BLaER1 (cell line): ENCODE measurements at regions not wholly inside any gene's neighbourhood (a gene's known extent, or its start where the extent isn't known, plus 50 kb on each side); places are given as distances from the start of the nearest gene placed in this dataset.

Source experiments
- H3K27ac ChIP-seq: shearing (Covaris generic); formaldehyde crosslinking; 2 replicates; pipeline ENCODE4 v1.8.1; 2022
- H3K27me3 ChIP-seq: shearing (Covaris generic); formaldehyde crosslinking; 2 replicates; pipeline ENCODE4 v1.8.1; 2022
- H3K36me3 ChIP-seq: shearing (Covaris generic); formaldehyde crosslinking; 2 replicates; pipeline ENCODE4 v1.8.1; 2022
- H3K4me1 ChIP-seq: shearing (Covaris generic); formaldehyde crosslinking; 2 replicates; pipeline ENCODE4 v1.8.1; 2022
- H3K4me2 ChIP-seq: shearing (Covaris generic); formaldehyde crosslinking; 2 replicates; pipeline ENCODE4 v1.8.1; 2022
- H3K4me3 ChIP-seq: shearing (Covaris generic); formaldehyde crosslinking; 2 replicates; pipeline ENCODE4 v1.8.1; 2022
- H3K9ac ChIP-seq: shearing (Covaris generic); formaldehyde crosslinking; 2 replicates; pipeline ENCODE4 v1.8.1; 2022
- H3K9me3 ChIP-seq: shearing (Covaris generic); formaldehyde crosslinking; 2 replicates; pipeline ENCODE4 v1.8.1; 2022
- H4K20me1 ChIP-seq: shearing (Covaris generic); formaldehyde crosslinking; 2 replicates; pipeline ENCODE4 v1.8.1; 2022
- Cebpa-rat ChIP-seq: shearing (Covaris generic); IDR thresholded peaks from 2 replicates; pipeline ENCODE4 v1.8.1; 2022

DNA sequence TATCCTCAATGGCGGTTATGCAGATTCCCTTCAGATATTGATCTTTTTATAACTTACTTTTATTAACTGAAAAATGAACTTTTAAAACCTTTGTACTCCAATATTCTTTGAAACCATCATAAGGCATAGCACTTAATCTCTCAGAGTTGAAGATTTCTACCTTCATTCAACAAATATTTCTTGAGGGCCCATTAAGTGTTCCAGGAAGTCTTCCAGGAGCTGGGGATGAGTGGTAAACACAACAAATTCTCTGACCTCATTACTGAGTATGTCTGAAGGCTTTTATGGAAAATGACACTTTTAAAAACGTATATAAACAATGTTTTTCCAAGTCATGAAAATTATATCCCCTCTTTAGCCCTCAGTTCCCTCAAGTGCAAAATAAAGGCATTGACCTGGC is 575.3 kb upstream of the IL12A start:
- Histone ChIP-seq H3K27me3 (no peaks in the 10 kb centered on the region), H3K4me2 (no peak overlapping the region), H3K9me3 (peaks cover 7% of the 10 kb centered on the region), H4K20me1 (no peaks in the 10 kb centered on the region), H3K4me1 (no peaks in the 10 kb centered on the region), H3K36me3 (no peaks in the 10 kb centered on the region), H3K9ac (no peak overlapping the region), H3K27ac (no peak overlapping the region), H3K4me3 (no peak overlapping the region)
- TF ChIP-seq Cebpa-rat: no peak

GRCh38 chr3:159416856-159417255 is 571.8 kb upstream of the IL12A start:
- H4K20me1 ChIP-seq: no peaks in the 10 kb centered on the region
- H3K27me3 ChIP-seq: no peaks in the 10 kb centered on the region
- H3K27ac ChIP-seq: no peak overlapping the region
- H3K9ac ChIP-seq: no peak overlapping the region
- no peak overlapping the region for H3K4me2 ChIP-seq
- H3K9me3 ChIP-seq: no peaks in the 10 kb centered on the region
- no peaks in the 10 kb centered on the region for H3K36me3 ChIP-seq
- no peaks in the 10 kb centered on the region for H3K4me1 ChIP-seq
- no peak overlapping the region for H3K4me3 ChIP-seq
- TF ChIP-seq Cebpa-rat: no peak

DNA sequence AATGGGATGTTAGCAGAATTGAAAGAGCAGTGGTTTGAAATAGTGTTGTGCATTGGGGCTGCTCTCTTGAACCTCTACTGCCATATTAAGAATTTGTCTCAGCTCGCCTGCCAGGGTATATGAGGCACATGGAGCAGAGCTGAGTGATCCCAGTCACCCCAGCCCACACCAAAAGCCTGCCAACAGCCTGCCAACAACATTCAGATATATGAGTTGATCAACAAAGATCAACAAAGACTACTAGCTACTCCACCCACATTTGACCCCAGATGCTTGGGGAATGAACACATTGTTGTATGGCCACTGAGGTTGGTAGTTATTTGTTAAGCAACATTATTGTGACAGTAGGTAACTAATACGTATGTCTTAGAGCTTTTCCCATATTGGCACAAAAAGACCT is 570.9 kb upstream of the IL12A start:
- no peaks in the 10 kb centered on the region for H4K20me1 ChIP-seq
- H3K36me3 ChIP-seq: no peaks in the 10 kb centered on the region
- no peak overlapping the region for H3K4me2 ChIP-seq
- no peaks in the 10 kb centered on the region for H3K9me3 ChIP-seq
- no peak overlapping the region for H3K9ac ChIP-seq
- no peak overlapping the region for H3K27ac ChIP-seq
- no peak overlapping the region for H3K4me3 ChIP-seq
- H3K4me1 ChIP-seq: no peaks in the 10 kb centered on the region
- H3K27me3 ChIP-seq: no peaks in the 10 kb centered on the region
- no peak for TF ChIP-seq Cebpa-rat

DNA sequence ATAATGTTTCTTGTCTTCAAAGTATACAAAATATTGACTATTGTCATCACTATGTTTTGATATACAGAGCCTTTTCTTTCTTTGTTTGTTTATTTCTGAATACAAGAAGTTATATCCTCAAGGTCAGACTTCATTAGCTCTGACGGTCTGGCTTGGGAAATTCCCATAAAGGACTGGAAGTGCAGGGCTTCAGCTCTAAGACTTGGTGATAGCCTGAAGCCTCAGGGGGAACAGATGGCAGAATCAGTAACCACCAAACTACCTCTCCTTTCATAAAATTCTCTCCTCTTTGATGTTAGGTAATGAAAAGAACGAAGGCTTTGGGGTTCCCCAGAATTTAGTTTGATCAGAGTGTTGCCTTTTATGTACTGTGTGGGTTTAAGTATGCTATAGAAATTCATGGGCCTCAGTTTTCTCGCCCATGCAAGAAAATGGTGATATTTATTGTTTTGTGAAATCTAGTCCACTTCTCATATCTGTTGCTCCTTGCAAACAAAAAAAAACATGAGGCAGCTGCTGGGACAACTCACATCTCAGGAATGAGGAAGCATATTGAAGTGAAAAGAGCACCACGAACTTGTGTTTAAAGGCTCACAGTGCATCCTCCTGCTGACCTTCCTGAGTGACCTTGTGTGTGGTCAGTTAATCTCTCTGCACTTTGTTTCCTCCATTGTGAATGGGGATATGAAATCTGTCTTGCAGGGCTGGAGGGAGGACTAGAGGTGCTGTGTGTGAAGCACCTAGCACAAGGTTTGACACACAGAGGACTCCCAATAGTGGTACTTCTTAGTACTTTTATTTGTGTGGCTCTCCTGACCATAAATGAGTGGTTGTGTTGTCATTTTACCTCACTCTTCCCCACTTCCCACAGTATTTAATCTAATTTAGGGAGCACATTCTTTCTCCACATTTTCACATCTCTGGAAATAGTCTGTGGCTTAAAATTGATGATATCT is 569.8 kb upstream of the IL12A start:
- no peaks in the 10 kb centered on the region for H3K27me3 ChIP-seq
- no peak overlapping the region for H3K4me2 ChIP-seq
- H3K4me1 ChIP-seq: no peaks in the 10 kb centered on the region
- H3K4me3 ChIP-seq: no peak overlapping the region
- H3K9me3 ChIP-seq: no peaks in the 10 kb centered on the region
- TF ChIP-seq Cebpa-rat: no peak
- no peak overlapping the region for H3K9ac ChIP-seq
- H4K20me1 ChIP-seq: no peaks in the 10 kb centered on the region
- no peaks in the 10 kb centered on the region for H3K36me3 ChIP-seq
- no peak overlapping the region for H3K27ac ChIP-seq

DNA sequence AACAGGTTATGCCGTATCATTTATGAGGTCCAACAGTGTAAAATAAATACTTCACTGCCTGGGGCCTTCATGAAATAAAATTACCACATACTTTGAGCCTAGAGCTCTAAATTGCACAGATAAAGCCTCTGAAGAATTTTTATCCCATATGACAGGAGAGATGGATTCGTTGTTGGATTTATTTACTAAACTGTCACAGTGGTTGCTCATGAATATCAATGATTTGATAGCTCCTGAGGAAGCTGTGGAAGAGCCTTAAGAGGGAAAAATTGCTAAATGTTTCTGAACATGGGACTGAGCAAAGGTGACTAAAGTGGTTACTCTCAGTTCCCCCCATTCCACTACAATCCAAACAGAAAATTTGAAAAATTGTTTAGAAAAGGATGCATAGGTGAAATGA is 558.9 kb upstream of the IL12A start:
- Histone ChIP-seq H3K9ac (no peak overlapping the region), H3K9me3 (no peaks in the 10 kb centered on the region), H4K20me1 (no peaks in the 10 kb centered on the region), H3K27me3 (no peaks in the 10 kb centered on the region), H3K27ac (no peak overlapping the region), H3K4me3 (no peak overlapping the region), H3K4me2 (no peak overlapping the region), H3K36me3 (no peaks in the 10 kb centered on the region), H3K4me1 (no peaks in the 10 kb centered on the region)
- TF ChIP-seq Cebpa-rat: no peak

- no peak for TF ChIP-seq Cebpa-rat
- H3K9me3 ChIP-seq: no peaks in the 10 kb centered on the region
- H3K9ac ChIP-seq: no peak overlapping the region
- no peak overlapping the region for H3K27ac ChIP-seq
- no peak overlapping the region for H3K4me3 ChIP-seq
- H4K20me1 ChIP-seq: no peaks in the 10 kb centered on the region
- no peak overlapping the region for H3K4me2 ChIP-seq
- no peaks in the 10 kb centered on the region for H3K4me1 ChIP-seq
- no peaks in the 10 kb centered on the region for H3K27me3 ChIP-seq
- no peaks in the 10 kb centered on the region for H3K36me3 ChIP-seq
These were observed 555.8 kb upstream of the IL12A start for GRCh38 chr3:159432682-159433340.

- Histone ChIP-seq H3K4me1 (no peaks in the 10 kb centered on the region), H3K36me3 (no peaks in the 10 kb centered on the region), H3K9me3 (peaks cover 5% of the 10 kb centered on the region; the same call in 1 of the 2 replicates), H4K20me1 (no peaks in the 10 kb centered on the region), H3K4me2 (no peak overlapping the region), H3K27ac (no peak overlapping the region), H3K9ac (no peak overlapping the region), H3K4me3 (no peak overlapping the region), H3K27me3 (no peaks in the 10 kb centered on the region)
- TF ChIP-seq Cebpa-rat: no peak
These were observed 549.3 kb upstream of the IL12A start for GRCh38 chr3:159439346-159439745.

DNA sequence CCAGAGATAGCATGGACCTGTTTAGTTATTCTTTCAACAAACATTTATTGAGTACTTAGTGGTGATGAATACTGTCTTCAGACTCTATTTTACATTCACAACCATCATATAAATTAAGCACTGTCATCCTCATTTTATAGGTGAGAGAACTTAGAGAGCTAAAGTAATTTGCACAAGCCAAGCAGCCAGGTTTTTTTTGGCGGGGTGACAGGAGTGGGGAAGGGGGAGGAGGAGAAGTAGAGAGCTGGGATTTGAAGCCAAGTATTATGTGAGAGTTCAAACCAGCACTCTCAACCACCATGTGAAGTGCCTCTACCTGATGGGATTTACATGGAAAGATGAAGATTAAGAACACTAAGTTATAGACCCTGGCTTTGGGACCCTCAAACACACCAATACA is 547.4 kb upstream of the IL12A start:
- Histone ChIP-seq H3K4me3 (no peak overlapping the region), H3K27ac (no peak overlapping the region), H3K9me3 (peaks cover 5% of the 10 kb centered on the region; the same call in 1 of the 2 replicates), H3K9ac (no peak overlapping the region), H4K20me1 (no peaks in the 10 kb centered on the region), H3K4me1 (no peaks in the 10 kb centered on the region), H3K27me3 (no peaks in the 10 kb centered on the region), H3K4me2 (no peak overlapping the region), H3K36me3 (no peaks in the 10 kb centered on the region)
- no peak for TF ChIP-seq Cebpa-rat

DNA sequence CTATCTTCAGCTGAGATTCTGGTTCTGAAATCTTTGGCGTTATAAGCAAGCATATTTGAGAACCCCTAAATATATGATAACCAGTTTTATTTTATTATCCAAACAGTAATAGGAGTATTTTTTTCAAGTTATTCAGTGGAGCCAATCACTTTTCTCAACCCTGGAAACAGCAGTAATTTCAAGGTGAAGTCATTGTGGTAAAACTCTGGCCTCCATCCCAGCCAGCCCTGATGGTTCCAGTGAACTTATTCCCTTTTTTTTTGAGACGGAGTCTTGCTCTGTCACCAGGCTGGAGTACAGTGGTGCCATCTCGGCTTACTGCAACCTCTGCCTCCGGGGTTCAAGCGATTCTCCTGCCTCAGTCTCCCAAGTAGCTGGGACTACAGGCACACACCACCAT is 545.4 kb upstream of the IL12A start:
- no peaks in the 10 kb centered on the region for H4K20me1 ChIP-seq
- H3K36me3 ChIP-seq: no peaks in the 10 kb centered on the region
- no peak overlapping the region for H3K27ac ChIP-seq
- H3K4me2 ChIP-seq: no peak overlapping the region
- H3K4me3 ChIP-seq: no peak overlapping the region
- no peak overlapping the region for H3K9ac ChIP-seq
- no peaks in the 10 kb centered on the region for H3K27me3 ChIP-seq
- H3K4me1 ChIP-seq: no peaks in the 10 kb centered on the region
- TF ChIP-seq Cebpa-rat: no peak
- peaks cover 5% of the 10 kb centered on the region; the same call in 1 of the 2 replicates for H3K9me3 ChIP-seq

DNA sequence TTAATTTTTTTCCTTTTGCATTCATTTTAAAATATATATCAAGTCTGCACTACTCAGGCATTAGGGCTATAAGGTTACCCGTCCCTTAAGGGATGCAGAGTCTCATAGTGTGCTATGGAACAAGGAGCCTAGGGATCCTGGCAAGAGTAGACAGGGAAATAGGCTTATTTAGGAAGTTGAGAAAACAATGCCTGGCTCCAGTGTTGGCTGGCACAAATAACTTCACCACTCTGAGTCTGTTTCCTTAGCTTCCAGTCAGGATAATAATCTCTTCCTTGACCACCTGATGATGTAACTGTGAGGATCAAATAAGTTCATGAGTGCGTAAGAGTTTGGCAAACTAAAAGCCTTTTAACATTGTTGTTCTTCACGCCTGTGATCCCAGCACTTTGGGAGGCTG is 540.8 kb upstream of the IL12A start:
- Histone ChIP-seq H3K9me3 (no peaks in the 10 kb centered on the region), H3K9ac (no peak overlapping the region), H3K4me2 (no peak overlapping the region), H3K4me1 (no peaks in the 10 kb centered on the region), H3K4me3 (no peak overlapping the region), H3K27me3 (no peaks in the 10 kb centered on the region), H4K20me1 (no peaks in the 10 kb centered on the region), H3K36me3 (no peaks in the 10 kb centered on the region), H3K27ac (no peak overlapping the region)
- TF ChIP-seq Cebpa-rat: no peak
